COLO668 (cell line): ENCODE measurements at regions not wholly inside any gene's neighbourhood (a gene's known extent, or its start where the extent isn't known, plus 50 kb on each side); places are given as distances from the start of the nearest gene placed in this dataset.
"Not testable (repeated sequence)": the region's sequence is repeated elsewhere in the genome, so short reads cannot be mapped to it uniquely, and the experiment has no call there.

Source experiments
- DNase-seq: peaks from one replicate; lab custom pipeline; 2025; ENCODE audit not compliant: unreplicated experiment; lab: John Stamatoyannopoulos, UW

- DNase-seq: no peak
These were observed 96.1 kb downstream of the DAD1 start for GRCh38 chr14:22492622-22493542.

GRCh38 chr14:22491683-22492621 is 97.1 kb downstream of the DAD1 start:
- no peak for DNase-seq

DNA sequence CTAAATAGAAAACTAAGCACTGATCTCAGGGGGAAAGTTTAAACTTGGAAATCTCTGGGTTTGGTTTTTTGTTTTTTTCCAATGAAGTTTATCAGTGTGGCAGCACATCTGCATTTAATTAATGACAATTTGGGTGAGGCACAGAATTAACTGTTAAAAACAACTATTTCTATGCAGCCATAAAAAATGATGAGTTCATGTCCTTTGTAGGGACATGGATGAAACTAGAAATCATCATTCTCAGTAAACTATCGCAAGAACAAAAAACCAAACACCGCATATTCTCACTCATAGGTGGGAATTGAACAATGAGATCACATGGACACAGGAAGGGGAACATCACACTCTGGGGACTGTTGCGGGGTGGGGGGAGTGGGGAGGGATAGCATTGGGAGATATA is 98.0 kb downstream of the DAD1 start:
- not testable (repeated sequence) for DNase-seq

DNA sequence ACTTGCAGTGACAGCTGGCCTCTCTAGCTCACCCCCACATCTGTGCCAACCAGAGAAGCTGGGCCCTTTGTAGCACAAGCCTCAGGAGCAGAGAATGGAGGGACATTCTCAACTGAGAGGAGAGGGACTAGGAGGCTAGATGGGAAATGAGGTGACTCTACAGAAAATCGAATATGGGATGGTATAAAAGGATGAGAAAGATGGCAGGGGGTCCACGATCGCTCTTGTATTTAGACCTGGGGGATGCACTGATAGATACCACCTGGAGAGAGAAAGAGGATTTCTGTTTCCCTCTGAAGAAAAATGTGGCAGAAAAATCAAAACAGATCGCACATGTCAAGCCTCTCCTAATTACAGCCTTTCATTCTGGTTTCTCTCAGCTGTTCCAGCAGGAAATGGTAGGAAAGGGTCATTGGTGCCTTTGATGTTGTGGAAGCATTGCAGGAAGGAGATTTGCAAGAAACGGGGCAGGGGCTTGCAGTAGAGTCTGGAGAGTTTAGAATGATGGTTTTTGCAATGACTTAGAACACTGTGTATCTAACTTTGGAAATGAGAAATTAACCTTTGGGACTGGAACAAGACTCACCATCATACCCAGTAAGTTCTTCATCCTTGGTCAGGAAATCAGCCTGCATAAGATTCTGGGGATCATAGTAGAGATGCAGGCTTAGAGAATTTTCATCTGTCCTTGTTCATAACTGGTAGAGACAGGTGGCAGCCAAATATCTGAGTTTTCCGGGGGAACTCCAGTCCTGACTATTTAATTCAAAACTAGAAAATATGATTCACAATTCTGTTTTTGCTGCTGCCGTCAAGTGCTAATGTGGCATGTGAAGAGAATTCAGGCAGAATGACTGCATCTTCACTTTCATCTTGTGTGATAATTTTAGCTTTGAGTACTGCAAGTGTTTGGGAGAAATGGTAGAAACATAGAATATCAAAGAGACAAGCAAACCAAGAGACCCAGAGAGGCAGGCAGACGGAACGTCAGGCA is 98.8 kb downstream of the DAD1 start:
- DNase-seq: no peak

DNA sequence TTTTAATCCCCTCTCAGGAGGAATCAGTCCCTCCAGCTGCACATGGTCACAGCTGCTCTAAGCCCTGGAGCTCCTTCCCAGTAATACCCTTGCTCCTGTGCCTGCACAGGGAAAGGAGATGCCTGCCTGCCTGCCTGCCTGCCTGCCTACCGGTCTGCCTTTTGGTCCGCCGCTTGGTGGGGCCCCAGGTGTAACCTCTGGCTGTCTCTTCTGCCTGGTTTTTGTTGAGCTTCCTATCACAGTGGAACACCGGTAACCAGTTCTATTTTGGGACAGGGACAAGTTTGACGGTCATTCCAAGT is 99.8 kb downstream of the DAD1 start:
- DNase-seq: no peak

DNA sequence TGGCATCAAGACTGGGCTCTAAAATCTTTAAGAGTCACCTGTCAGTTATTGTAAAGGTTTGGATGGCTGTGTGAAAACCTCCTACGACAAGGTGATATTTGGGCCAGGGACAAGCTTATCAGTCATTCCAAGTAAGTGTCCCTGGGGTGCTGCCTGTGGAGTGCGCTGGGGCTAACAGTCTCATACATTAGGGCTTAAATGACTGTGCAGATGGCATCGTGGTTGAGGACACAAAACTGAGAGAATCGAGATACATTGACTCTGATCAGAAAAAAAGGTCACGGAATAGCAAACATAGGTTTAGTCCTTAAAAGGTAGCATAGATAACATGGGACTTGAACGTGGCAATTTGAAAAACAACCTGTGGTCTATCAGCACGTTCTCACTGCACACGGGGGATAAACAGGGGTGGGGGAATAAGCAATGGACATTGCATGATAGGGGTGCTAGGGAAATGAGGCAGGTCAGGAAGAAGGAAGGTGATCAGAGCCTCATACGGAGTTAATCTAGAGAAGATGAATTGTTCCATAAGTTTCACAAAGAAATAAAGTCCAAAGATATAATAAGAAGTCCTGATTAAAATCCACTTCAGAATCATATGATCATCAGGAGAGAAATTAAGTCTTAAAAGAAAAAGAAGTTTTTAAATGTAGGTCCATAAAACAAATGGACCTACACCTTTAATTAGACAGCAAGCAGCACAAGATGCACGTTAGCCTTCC is 100.3 kb downstream of the DAD1 start:
- no peak for DNase-seq

GRCh38 chr14:22487941-22488340 is 101.1 kb downstream of the DAD1 start:
- no peak for DNase-seq

DNA sequence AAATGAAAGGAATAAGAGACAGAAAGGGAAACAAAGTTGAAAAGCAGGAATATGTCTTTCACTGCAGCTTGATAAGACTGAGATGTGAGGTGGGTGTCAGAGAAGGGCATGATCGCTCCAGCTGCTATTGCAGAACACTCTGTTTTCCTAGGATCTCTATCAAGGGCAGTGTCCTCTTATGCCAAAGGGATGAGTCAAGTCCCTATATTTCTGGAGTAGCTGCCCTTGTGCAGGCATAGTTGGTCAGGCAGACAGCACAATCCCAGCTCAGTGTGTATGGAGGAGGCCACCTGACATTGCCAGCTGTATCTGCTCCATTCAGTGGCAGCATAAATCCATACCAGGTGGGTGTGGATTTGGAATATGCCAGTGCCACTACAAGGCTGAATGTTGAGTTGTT is 101.6 kb downstream of the DAD1 start:
- DNase-seq: no peak

GRCh38 chr14:22486675-22487074 is 102.3 kb downstream of the DAD1 start:
- no peak for DNase-seq

DNA sequence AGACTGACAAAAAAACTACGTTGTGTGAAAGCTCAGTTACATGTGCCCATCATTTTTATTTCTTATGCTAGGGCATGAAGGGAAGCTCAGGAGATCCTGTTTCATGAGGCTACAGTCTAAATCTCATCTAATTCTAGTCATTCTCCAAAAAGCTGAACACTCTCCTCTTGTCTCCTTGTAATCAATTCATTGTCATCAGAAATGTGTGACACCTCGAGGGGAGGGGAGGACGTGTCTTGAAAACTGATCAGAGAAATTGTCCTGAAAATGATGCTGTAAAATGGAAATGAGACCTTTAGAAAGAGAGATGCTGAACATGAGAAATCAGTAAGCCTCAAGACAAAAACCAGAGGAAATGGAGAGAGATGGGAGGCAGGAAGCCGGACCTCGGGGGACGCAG is 103.4 kb downstream of the DAD1 start:
- DNase-seq: no peak

- DNase-seq: no peak
These were observed 103.8 kb downstream of the DAD1 start for GRCh38 chr14:22485178-22485577.

DNA sequence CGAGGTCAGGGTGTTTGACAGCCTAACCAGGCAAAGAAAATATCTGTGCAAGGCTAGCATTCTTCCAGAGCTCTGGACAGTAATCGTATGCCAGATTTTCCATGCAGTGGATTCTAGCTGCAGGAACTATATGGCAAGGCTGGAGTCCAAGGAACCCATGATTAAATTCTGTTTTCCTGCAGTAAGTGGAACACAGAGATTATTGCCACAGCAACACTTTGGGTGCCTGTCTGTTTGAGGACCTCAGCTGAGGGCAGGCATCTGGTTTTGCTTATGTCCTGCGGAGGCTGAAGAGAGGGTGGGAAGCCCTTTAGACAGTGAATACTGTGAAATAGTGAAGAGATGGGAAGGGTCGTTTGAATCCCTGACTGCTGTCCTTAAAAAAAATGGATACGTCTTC is 104.4 kb downstream of the DAD1 start:
- no peak for DNase-seq

DNA sequence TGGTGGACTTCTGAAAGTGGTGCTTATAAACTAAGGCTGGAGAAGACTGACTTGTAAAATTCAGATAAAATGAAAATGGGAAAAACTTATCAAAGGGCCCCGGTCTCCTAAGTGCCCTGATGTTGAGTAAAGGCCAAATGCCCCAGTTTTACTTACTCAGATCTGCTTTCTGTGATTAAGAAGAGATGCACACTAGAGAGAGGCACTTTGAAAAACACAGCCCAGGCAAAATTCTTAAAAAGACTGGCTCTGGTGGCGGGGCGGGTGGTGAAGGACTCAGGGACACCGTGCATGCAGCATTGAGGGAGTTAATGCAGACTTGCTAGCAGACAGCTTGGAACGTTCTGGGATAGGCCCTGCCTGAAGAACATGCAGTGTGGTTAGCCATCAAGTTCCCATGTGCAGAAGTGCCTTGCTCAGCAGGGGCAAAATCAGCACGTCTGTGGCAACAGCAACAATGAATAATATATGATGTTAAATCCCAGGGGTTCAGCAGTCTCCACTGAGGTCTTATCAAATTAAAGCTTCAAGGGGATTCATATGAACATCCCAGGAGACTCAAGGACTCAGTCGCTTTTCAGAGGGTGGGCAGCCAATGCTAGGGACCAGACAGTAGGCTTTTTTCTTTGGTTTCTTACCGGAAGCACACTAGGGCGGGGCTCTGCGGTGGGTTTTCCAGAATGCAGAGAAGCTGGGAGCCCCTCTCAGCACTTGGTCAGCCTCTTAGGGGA is 105.0 kb downstream of the DAD1 start:
- DNase-seq: no peak

DNA sequence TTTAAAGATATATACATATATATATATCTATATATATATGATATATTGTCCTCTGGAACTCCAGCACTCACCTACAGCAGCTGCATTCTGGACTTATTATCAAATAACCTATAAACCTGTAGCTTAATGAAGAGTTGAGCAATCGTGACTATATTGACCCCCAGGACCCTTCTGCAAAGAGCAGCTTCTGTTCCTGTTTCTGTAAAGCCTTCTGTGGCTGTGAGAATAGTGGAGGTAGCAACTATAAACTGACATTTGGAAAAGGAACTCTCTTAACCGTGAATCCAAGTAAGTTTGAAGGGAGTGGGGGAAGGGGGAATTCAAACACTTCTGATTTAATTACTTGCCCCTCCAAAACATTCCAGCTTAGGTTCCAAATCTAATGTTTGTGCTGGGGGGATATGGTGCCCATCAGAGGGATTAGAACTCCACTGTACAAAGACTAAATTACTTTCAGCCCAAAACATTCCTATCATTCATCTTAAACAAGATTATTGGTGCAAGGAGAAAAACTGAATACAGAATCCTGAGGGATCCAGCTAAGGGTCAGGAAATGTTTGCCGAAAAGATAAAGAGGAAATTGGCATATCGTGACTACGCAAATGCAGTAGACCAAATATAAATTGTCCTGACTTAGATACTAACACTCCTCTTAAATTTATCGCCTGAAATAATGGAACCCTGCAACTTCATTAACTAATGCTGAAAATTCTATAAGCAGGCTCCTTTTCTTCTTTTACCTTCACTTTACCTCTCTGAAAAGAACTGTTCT is 106.1 kb downstream of the DAD1 start:
- no peak for DNase-seq

DNA sequence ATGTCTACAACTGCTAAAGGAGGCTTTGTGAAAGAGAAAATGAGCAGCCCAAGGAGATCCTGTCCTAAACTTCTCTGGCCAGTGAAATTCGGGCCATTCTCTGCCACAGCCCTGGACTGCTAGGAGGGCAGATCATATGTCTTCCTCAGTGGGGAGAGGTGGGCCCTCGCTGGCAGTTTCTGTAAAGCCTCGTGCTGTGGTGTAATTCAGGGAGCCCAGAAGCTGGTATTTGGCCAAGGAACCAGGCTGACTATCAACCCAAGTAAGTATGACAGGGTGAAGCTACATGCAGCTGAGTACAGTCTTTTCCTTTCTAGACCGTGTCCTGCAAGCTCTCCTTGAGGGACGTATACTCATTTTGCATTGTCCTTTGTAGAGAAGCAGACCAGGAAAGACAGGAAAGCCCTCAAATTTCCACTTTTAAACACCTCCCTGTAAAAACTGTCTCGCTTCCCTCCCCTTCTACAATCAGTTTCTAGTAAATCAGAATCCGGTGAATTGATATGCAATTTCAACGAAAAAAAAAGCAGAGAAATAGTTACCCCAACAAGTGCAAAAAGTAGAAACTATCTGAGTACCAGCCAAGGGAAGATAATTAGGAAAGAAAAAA is 106.8 kb downstream of the DAD1 start:
- DNase-seq: no peak

- DNase-seq: no peak
These were observed 107.5 kb downstream of the DAD1 start for GRCh38 chr14:22481546-22481945.

GRCh38 chr14:22479776-22480464 is 109.1 kb downstream of the DAD1 start:
- no peak for DNase-seq

DNA sequence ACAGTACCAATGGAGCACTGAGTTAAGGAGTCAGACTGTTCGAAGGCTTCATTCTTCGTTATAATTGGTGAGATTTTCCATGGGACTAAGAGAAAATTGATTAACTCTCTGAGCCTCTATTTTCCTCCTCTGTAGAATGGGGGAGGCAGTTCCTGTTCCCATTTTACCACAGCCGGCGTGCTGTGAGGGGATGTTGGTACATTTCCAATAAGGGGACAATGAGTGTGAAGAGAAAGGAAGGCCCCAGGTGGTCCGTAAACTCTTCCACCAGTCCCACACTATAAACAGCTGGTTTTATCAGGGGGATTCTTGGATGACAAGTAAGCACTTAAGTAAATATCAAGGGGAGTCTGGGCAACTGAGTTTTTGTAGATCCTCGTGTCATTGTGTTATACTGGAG is 109.9 kb downstream of the DAD1 start:
- DNase-seq: no peak
